ENCODE measurements at regions not wholly inside any gene's neighbourhood (a gene's known extent, or its start where the extent isn't known, plus 50 kb on each side); places are given as distances from the start of the nearest gene placed in this dataset.
A peak's percentile ranks its signal among the peaks of the same experiment; 100 is the strongest.

DNA sequence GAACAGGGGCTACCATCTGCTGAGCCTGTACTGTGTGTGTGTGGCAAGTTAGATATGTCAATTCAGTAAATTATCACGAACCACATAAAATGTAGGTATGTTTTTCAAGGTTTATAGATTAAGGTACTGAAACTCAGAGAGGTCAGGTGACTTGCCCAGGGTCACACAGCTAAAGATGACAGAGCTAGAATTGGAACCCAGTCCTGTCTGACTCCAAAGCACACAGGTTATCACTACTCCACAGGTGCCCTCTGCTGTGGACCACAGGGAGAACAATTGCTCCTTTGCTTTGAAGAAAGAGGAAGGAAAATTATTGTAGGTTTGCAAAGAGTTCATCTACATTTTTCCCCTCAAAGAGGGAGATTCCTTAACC is 229.7 kb upstream of the AGAP1 start:
- DNase-seq (ENCODE audit: low read depth in 2 of 2) = no peak

DNA sequence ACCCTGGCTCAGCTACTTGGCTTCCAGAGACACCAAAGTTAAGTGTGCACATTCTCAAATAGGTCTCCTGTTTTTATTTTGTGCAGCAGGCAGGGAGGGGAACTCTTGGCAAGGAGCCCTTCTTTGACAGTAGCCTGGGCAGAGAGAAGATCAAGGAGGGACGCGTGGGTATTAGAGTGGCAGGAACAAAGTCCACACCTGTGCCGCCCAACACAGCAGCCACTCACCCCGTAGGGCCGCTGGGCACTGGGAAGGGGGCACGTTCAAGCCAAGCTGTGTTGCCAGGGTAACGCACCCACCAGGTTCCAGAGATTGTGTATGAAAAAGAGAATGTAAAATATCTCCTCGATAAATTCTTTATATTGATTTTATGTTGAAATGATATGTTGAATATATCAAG is 229.3 kb upstream of the AGAP1 start:
- DNase-seq (ENCODE audit: low read depth in 2 of 2) = no peak

- DNase-seq (ENCODE audit: low read depth in 2 of 2) = no peak
Measured at GRCh38 chr2:235265348-235265965, 228.4 kb upstream of the AGAP1 start.

GRCh38 chr2:235267251-235267650 is 226.6 kb upstream of the AGAP1 start:
- DNase-seq (ENCODE audit: low read depth in 2 of 2) = no peak

- DNase-seq (ENCODE audit: low read depth in 2 of 2) = no peak
Measured at GRCh38 chr2:235268535-235268934, 225.3 kb upstream of the AGAP1 start.

- DNase-seq (ENCODE audit: low read depth in 2 of 2) = no peak
Measured at GRCh38 chr2:235270291-235270690, 223.6 kb upstream of the AGAP1 start.

DNA sequence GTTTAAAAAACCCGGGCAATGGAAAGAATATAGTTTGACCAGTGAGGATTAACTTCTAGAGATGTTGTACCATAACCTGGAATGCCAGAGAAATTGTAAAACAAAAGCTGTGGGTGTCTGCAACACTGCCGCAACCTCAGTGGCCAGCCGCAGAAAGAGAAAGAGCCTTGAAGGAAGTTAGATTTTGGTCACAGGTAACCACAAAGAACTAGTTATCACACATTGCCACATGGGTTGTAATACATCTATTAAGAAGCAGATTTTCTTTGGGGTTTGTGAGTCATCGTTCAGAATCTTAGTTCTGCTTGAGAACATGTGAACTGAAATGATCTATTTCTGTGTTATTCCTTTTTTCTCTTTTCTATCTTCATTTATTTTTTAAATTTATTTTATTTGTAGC is 222.9 kb upstream of the AGAP1 start:
- DNase-seq (ENCODE audit: low read depth in 2 of 2) = peak; percentile 46 to 52

- DNase-seq (ENCODE audit: low read depth in 2 of 2) = no peak
Measured at GRCh38 chr2:235271936-235272335, 221.9 kb upstream of the AGAP1 start.

DNA sequence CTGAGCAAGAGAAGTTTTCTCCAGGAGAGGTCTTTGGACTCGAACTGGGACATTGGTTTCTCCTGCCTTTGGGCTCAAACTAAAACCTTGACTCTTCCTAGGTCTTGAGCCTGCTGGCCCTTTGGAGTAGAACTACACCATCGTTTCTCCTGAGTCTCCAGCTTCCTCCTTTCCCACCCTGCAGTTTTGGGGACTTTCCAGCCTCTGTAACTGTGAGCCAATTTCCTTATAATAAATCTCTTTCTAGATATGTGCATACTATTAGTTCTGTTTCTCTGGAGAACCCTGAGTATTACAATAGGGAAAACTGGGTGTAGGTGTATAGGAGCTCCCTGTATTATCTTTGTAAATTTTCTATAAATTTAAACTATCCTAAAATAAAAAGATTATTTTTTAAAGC is 219.8 kb upstream of the AGAP1 start:
- DNase-seq (ENCODE audit: low read depth in 2 of 2) = no peak

- no peak for DNase-seq (ENCODE audit: low read depth in 2 of 2)
Measured at GRCh38 chr2:235277485-235277884, 216.4 kb upstream of the AGAP1 start.

DNA sequence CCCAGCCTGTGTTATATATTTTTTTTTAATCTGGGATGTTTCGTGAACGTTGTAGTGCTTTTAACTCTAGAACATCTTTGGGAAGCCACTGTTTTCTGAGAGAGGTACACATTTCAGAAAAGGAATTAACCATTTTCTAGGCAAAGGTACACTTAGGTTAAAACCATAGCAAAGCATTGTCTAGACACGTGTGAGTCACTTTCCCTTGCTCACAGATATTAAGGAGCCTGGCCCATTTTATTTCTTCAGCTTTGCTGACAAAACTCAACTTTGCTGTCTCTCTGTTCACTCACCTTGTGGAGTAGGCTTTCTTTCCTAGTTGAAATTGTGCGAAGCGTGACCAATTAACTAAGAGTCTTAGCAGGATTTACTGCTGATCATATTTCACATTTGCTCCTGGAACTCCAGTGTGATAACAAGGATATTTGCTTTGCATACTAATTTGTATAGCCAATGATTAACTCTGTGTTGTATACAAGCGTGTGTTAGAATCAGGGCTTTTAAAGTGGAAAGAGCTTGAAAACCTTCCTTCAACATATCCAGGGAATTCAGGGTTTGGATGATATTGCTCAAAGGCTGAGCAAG is 215.0 kb upstream of the AGAP1 start:
- no peak for DNase-seq (ENCODE audit: low read depth in 2 of 2)

DNA sequence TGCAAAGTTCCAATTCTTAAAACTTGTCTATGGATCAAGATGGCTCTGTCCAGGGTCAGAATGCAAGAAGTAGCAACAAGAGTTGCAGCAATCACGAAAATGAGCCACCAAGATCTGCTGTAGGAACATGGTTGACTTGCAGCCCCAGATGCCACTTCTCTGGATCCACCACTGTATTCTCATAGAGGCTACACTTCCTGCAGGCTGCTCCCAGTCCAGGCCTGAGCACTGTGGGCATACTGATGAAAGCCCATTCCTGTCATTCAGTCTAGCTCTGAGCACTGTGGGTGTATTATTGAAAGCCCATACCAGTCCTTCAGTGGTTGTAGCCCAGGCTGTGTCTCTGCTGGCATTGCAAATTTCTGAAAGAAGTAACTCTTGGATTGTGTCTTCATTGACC is 213.9 kb upstream of the AGAP1 start:
- no peak for DNase-seq (ENCODE audit: low read depth in 2 of 2)

DNA sequence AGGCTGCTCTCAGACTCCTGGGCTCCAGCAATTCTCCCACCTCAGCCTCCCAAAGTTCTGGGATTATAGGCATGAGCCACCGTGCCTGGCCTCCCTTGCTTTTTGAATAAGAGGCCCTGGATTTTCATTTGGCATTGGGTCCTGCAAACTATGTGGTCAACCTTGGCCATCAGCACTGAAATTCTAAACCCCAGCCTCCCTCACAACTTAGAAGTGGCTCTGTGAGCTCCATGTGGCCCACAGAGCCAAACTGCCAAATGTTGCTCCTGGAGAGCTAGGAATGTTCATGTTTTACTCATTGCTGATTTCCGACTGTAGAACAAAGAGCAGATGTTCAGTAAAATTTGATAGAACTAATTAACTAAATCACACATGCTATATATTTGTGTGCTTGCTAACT is 210.6 kb upstream of the AGAP1 start:
- DNase-seq (ENCODE audit: low read depth in 2 of 2) = no peak

DNA sequence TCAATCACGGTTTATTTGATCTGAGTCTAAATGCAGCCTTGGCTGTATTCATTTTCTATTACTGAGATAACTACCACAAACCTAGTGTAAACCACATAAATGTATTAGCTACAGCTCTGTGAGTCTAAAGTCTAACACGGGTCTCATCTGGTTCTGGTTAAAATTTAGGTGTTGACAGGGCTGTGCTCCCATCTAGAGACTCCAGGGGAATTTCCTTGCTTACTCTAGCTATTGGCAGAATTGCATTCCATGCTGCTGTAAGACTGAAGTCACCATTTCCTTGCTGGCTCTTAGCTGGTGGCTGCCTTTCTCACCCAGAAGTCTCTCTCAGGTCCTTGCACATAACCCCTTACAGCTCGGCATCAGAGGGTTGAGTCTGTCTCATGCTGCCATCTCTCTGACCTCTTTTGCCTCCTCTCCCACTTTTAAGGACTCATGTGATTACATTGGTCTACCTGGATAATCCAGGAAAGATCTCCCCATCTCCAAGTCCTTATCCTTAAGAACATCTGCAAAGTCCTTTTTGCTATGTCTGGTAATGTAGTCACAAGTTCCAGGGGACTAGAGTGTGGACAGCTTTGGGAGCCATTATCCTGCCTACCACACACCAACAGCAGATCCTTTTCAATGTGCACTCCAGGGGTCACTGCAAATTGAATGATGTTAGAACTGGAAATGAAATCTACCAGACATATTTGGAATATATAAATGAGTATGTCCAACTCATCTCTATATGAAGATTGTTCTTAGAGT is 207.0 kb upstream of the AGAP1 start:
- no peak for DNase-seq (ENCODE audit: low read depth in 2 of 2)

DNA sequence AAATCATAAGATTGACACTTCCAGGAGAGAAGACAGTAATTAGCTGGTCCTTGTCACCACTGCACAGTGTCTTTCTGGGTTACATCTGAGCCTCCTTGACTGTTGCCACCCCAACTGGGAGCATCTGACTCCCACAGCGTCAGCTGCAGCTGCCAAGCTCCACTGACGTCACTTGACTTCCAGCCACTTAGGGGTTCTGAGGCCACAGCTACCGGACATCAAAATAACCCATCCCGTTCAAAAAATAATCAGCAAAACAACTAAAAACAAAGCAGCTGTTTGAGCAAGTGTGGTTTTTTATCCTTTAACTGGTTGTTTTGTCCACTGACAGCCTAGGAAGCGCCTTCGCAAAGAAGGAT is 206.5 kb upstream of the AGAP1 start:
- DNase-seq (ENCODE audit: low read depth in 2 of 2) = no peak

DNA sequence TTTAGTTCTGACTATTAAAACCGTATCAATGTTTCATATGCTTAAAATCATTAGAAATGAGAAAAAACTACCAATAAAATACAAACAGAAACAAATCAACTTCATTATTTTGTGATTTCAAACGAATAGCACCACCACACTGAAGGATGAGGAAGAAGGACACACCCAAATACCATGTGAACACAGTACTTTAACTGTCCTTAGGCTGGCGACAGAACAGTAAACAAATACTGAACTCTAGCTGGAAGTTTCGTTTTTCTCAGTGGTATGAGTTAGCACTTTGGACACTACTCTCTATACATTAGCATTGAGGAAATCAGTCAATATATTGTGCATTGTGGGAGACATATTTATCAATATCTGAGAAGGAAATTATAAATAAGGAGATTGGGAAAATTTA is 202.4 kb upstream of the AGAP1 start:
- no peak for DNase-seq (ENCODE audit: low read depth in 2 of 2)

GRCh38 chr2:235293061-235293460 is 200.8 kb upstream of the AGAP1 start:
- DNase-seq (ENCODE audit: low read depth in 2 of 2) = no peak

- no peak for DNase-seq (ENCODE audit: low read depth in 2 of 2)
Measured at GRCh38 chr2:235295831-235296230, 198.0 kb upstream of the AGAP1 start.

DNA sequence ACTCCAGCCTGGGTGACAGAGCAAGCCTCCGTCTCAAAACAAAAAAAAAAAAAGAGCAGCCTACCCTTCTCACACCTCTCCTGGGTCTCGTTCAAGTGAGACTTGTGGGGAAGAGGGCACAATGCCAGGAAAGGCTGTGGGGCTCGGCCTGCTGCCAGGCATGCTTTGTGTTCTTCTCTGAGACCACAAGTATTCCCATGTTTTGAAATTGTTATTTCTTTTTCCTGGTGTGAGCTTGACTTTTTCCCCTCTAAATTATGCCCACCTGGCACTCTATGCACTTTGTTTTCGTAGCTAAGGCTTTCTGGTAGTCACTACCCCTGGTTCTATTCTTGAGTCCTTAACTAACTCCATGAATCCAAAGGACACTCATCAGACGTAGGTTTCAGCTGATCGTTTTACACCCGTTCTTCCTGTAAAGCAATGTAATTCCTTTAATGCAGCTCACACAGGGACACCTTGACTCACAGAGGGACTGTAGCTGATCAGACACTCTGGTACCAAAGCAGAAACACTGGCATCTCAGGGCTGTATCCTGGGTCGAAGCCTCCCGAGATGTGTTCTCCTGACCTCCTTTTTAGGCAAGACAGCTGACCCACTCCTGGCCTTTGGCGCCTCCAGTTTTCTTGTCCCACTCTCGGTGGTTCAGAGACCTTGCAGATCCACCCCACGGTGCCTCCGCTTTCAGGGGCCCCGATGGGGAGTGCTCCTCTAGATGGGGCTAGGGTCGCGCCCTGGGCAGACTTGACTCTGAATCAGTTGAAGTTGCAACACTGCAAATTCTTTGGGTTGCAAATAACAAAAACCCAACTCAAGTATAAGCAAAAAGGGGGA is 193.3 kb upstream of the AGAP1 start:
- DNase-seq (ENCODE audit: low read depth in 2 of 2) = no peak

GRCh38 chr2:235301202-235302076 is 192.4 kb upstream of the AGAP1 start:
- no peak for DNase-seq (ENCODE audit: low read depth in 2 of 2)

- DNase-seq (ENCODE audit: low read depth in 2 of 2) = no peak
Measured at GRCh38 chr2:235302263-235302662, 191.6 kb upstream of the AGAP1 start.
